ENCODE measurements at regions not wholly inside any gene's neighbourhood (a gene's known extent, or its start where the extent isn't known, plus 50 kb on each side); places are given as distances from the start of the nearest gene placed in this dataset.

- intact Hi-C loops (cut with DNase I, micrococcal nuclease), result no loop called here
- Mint-ChIP-seq H3K9me3 (no peaks in the 10 kb centered on the region), H3K4me1 (ENCODE audit: low read depth) (peaks cover 51% of the 10 kb centered on the region), H3K4me3 (no peak overlapping the region), H3K36me3 (ENCODE audit: low read depth) (no peaks in the 10 kb centered on the region), H3K27ac (peak overlapping the region; percentile 10), H3K27me3 (no peaks in the 10 kb centered on the region)
- Histone ChIP-seq H3K4me3 (ENCODE audit: low read length) (no peak overlapping the region), H3K27ac (ENCODE audit: low read depth in 1 of 2, low read length in 2 of 2) (no peak overlapping the region), H3K4me1 (ENCODE audit: insufficient read depth, low read length) (peaks cover 15% of the 10 kb centered on the region), H3K36me3 (ENCODE audit: insufficient read depth, low read length) (no peaks in the 10 kb centered on the region), H3K9me3 (ENCODE audit: control insufficient read depth in 1 of 2, insufficient read depth in 1 of 2, low read length in 2 of 2) (no peaks in the 10 kb centered on the region), H3K27me3 (ENCODE audit: control insufficient read depth in 1 of 2, insufficient read depth in 2 of 2, low read length in 2 of 2) (no peaks in the 10 kb centered on the region)
- ChIA-PET CTCF (interaction anchor here (0.6 kb wide), 1 partner anchor 10 kb away, joined by 4 read pairs; no protein-coding TSS in a partner anchor), POLR2A (interaction anchor here (1.0 to 1.8 kb wide), 4 partner anchors 9 to 164 kb away, joined by 3 to 7 read pairs (median 4); no protein-coding TSS in a partner anchor)
- ATAC-seq (ENCODE audit: poor library complexity) (no peak), DNase-seq (no peak)
- no peak for TF ChIP-seq CTCF (IDR thresholded peaks at IDR 0.05)
These were observed 345.0 kb upstream of the ACVR2A start for GRCh38 chr2:147499785-147500184.

- no peaks in the 10 kb centered on the region for H3K36me3 ChIP-seq (ENCODE audit: insufficient read depth, low read length)
- H3K4me3 ChIP-seq (ENCODE audit: low read length), result no peak overlapping the region
- no peaks in the 10 kb centered on the region for H3K36me3 Mint-ChIP-seq (ENCODE audit: low read depth)
- no peak for DNase-seq
- POLR2A ChIA-PET, result no interaction called here
- H3K4me1 ChIP-seq (ENCODE audit: insufficient read depth, low read length), result peaks cover 14% of the 10 kb centered on the region
- H3K27ac ChIP-seq (ENCODE audit: low read depth in 1 of 2, low read length in 2 of 2), result no peak overlapping the region
- no peaks in the 10 kb centered on the region for H3K9me3 Mint-ChIP-seq
- no peak overlapping the region for H3K4me3 Mint-ChIP-seq
- no peak for ATAC-seq (ENCODE audit: poor library complexity)
- no peaks in the 10 kb centered on the region for H3K27me3 ChIP-seq (ENCODE audit: control insufficient read depth in 1 of 2, insufficient read depth in 2 of 2, low read length in 2 of 2)
- CTCF ChIA-PET, result no interaction called here
- H3K9me3 ChIP-seq (ENCODE audit: control insufficient read depth in 1 of 2, insufficient read depth in 1 of 2, low read length in 2 of 2), result no peaks in the 10 kb centered on the region
- TF ChIP-seq CTCF (IDR thresholded peaks at IDR 0.05), result no peak
- H3K27ac Mint-ChIP-seq, result no peak overlapping the region
- peaks cover 34% of the 10 kb centered on the region for H3K4me1 Mint-ChIP-seq (ENCODE audit: low read depth)
- no peaks in the 10 kb centered on the region for H3K27me3 Mint-ChIP-seq
- intact Hi-C loops (cut with DNase I, micrococcal nuclease), result no loop called here
These were observed 349.1 kb upstream of the ACVR2A start for GRCh38 chr2:147495734-147496133.

- POLR2A ChIA-PET, result no interaction called here
These were observed 352.4 kb upstream of the ACVR2A start for GRCh38 chr2:147492471-147492870.

More at GRCh38 chr2:147492471-147492870, 352.4 kb upstream of the ACVR2A start:
- CTCF ChIA-PET, result no interaction called here
- H3K36me3 ChIP-seq (ENCODE audit: insufficient read depth, low read length), result no peaks in the 10 kb centered on the region
- Mint-ChIP-seq H3K36me3 (ENCODE audit: low read depth) (no peaks in the 10 kb centered on the region), H3K27ac (no peak overlapping the region), H3K9me3 (no peaks in the 10 kb centered on the region), H3K27me3 (no peaks in the 10 kb centered on the region), H3K4me3 (no peak overlapping the region), H3K4me1 (ENCODE audit: low read depth) (peaks cover 30% of the 10 kb centered on the region)
- intact Hi-C loops (cut with DNase I, micrococcal nuclease), result no loop called here
- no peak overlapping the region for H3K27ac ChIP-seq (ENCODE audit: low read depth in 1 of 2, low read length in 2 of 2)
- DNase-seq (no peak), ATAC-seq (ENCODE audit: poor library complexity) (no peak)
- H3K4me1 ChIP-seq (ENCODE audit: insufficient read depth, low read length), result peaks cover 7% of the 10 kb centered on the region
- H3K4me3 ChIP-seq (ENCODE audit: low read length), result no peak overlapping the region
- TF ChIP-seq CTCF (IDR thresholded peaks at IDR 0.05), result no peak
- H3K27me3 ChIP-seq (ENCODE audit: control insufficient read depth in 1 of 2, insufficient read depth in 2 of 2, low read length in 2 of 2), result no peaks in the 10 kb centered on the region
- no peaks in the 10 kb centered on the region for H3K9me3 ChIP-seq (ENCODE audit: control insufficient read depth in 1 of 2, insufficient read depth in 1 of 2, low read length in 2 of 2)
